Non-pigmented ciliary epithelial cell (primary cell): ENCODE measurements at regions not wholly inside any gene's neighbourhood (a gene's known extent, or its start where the extent isn't known, plus 50 kb on each side); places are given as distances from the start of the nearest gene placed in this dataset.

Experiments
- DNase-seq: peaks from one replicate; pipeline ENCODE4 v3.0.0-alpha.2; 2010; ENCODE audit warnings: low read depth

- no peak for DNase-seq
Measured at GRCh38 chr2:14684516-14684915, 52.0 kb downstream of the LRATD1 start.

- no peak for DNase-seq
Measured at GRCh38 chr2:14690926-14691325, 58.4 kb downstream of the LRATD1 start.

DNA sequence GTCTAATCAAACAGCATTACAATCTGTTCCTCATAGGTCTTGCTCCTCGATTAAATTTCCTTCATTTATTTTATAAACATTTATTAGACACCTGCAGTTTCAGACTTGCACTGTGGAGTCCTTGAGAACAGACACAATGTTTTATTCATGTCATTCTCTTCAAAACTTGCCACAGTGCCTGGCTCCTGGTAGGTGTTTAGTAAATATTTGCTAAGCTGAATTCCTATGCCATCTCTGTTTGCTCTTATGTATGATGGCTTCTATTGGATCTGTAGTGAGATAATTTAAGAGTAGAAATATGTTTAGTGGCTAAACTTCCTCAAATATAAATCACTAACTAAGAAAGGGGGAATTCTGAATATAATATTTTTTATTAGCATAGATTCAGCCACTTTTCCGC lies 61.4 kb downstream of the LRATD1 start:
- no peak for DNase-seq

DNA sequence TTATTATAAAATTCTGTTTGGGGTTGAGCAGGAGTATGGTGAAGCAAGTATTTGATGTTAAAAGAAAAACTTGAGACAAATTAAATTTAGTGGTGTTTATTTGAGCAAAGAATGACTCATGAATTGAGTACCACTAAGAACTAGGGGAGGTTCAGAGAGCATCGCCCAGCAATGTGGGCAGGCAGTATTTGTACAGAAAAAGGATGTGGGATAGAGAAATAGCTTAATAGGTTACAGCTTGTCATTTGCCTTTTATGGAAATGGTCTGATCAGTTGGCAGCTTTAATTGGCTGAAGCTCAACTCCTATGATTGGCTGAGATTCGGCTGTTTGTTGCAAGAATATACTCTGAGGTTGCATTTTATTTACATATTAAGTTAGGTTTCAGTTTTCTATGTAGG lies 68.2 kb downstream of the LRATD1 start:
- DNase-seq, result no peak

GRCh38 chr2:14702258-14702657 lies 69.7 kb downstream of the LRATD1 start:
- no peak for DNase-seq

DNA sequence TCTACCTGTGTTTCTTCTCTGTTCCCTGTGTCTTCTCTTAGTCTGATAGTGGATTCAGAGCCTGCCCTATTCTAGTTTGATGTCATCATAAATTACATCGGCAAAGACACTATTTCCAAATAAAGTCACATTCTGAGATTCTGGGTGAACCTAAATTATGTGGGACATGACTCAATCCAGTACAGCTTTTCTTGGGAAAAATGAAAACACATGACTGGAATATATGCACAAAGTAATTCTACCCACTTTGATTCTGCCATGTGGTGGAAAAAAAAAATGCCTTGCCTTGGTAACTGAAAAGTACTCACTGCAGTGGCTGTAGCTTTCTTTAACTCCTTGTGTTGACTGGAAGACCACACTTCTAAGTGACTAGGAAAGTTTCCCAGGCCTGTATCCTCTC lies 73.7 kb downstream of the LRATD1 start:
- DNase-seq, result no peak

DNA sequence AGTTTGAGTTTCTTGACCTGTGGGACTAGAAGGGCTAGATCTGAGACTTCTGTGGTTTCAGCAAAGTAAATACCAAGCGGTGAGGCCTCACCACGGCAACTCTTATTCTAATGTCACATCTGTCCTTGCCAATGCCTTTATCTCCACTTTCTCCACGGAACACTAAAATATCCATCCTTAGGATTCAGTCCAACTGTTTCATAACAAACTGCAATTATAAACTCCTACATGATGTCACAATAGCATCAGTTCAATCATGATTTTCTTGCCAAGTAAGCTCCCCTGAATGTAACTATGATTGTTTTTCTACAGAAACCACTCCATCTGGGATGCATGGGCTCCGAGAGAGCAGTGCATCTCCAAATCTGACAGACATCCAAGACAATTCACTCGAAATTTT lies 79.6 kb downstream of the LRATD1 start:
- no peak for DNase-seq

DNA sequence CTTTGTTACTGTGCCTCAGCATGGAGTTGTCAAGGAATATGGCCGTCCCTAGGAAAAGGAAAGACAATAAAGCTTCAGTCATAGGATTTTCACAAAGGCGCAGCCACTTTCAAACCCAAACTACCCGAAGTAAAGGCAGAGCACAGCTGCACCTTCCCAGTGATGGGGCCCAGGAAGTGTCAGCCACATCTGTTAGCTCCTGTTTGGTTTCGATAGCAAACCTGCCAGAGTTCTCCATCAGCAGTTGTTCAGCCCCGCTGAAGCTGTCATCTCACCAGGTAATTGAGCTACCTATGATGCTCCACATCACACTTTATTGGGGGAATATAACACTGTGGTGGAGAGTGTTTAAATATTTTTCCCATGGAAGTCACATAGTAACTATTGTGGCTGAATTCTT lies 80.7 kb downstream of the LRATD1 start:
- no peak for DNase-seq

DNA sequence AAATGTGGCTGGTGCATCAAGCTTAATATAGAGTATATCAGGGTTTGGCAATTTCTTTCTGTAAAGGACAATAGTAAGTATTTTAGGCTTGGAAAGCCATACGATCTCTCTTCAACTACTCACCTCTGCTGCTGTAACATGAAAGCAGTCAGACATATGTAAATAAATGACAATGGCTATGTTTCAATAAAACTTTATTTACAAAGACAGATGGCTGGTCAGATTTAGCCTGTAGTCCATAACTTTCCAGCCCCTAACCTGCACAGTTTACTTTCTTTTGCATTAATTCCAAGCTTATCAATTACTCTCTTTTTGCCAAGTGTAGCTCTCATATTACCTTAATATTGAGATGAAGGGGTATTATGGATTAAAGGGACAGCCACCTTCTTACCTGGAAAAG lies 83.1 kb downstream of the LRATD1 start:
- no peak for DNase-seq

DNA sequence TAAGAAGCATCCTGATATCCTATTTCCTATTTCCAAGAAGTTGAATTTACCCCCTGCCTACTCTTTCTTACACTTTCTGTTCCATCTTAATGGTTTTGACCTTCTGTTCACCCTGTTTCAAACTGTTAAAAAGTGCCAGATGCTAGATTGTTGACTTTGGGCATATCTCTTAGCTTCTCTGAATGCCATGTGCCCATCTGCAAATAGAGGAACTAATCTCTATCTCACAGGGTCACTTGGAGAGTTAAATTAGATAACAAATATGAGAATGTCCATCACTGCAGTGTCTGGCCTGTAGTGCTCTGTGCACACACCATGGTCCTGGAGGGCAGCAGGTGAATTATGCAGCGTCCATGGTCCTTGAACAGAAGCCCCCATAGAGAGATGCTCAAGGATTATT lies 83.8 kb downstream of the LRATD1 start:
- no peak for DNase-seq

DNA sequence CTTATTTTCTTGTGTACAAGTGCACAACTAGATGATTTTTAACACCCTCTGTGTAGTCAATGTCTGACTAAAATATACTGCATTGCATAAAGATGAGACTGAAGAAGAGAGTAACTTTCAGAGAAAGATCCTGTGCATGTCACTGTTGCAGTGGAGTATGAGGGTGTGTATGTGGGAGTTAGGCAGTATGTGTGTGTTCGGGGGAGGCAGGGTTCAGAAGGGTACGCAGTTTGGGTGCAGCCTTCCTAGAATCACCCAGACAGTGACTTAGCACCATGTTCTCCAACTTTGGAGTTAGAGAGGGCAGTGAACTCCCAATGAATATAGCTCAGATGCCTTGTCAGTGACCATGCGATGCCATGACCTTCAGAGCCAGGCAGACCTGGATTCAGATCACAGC lies 84.6 kb downstream of the LRATD1 start:
- no peak for DNase-seq

DNA sequence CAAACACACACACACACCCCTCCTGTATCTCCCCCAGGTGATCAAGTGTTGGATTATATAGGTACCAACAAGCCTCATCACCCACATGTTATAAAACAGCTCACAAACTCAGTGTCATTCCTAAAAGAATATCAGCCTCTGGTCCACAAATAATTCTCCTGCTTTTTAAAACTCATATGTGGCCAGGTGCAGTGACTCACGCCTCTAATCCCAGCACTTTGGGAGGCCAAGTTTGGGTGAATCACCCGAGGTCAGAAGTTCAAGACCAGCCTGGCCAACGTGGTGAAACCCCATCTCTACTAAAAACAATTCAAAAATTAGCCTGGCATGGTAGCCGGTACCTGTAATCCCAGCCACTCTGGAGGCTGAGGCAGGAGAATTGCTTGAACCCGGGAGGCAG lies 87.8 kb downstream of the LRATD1 start:
- DNase-seq, result no peak

DNA sequence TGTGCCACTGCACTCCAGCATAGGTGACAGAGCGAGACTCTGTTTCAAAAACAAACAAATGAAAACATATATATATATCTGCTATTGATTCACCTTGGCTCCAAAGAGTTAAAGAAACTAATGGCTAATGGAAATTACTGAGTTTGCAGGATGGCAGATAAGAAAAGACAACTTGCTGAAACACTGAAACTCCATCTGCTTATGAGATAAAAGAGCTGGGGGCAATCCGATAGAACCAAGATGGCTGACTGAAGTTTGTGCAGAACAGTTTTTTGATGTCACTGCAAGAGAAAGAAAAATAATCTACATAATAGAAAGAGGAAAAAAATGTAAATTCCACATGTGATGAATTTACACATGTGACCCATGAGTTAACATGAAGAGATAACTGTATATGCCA lies 88.2 kb downstream of the LRATD1 start:
- no peak for DNase-seq

GRCh38 chr2:14722904-14723570 lies 90.5 kb downstream of the LRATD1 start:
- no peak for DNase-seq

- no peak for DNase-seq
Measured at GRCh38 chr2:14723684-14724083, 91.2 kb downstream of the LRATD1 start.

- no peak for DNase-seq
Measured at GRCh38 chr2:14735696-14736095, 103.2 kb downstream of the LRATD1 start.

- no peak for DNase-seq
Measured at GRCh38 chr2:14737201-14737600, 104.7 kb downstream of the LRATD1 start.

GRCh38 chr2:14743861-14744260 lies 111.3 kb downstream of the LRATD1 start:
- no peak for DNase-seq

GRCh38 chr2:14745288-14746076 lies 113.0 kb downstream of the LRATD1 start:
- no peak for DNase-seq

DNA sequence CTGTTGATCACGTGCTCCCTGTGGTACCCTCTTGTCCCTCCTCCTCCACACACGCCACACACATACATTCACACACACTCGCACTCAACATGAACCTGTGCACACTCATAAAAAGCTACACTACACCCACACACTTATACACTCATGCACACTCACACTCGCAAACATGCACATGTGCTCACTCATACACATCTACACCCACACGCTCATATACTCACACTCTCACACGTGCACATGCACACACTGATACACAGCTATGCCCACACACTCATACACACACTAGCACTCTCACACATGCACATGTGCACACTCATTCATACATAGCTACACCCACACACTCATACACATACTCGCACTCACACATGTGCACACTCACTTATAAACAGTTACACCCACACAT lies 113.6 kb downstream of the LRATD1 start:
- no peak for DNase-seq

DNA sequence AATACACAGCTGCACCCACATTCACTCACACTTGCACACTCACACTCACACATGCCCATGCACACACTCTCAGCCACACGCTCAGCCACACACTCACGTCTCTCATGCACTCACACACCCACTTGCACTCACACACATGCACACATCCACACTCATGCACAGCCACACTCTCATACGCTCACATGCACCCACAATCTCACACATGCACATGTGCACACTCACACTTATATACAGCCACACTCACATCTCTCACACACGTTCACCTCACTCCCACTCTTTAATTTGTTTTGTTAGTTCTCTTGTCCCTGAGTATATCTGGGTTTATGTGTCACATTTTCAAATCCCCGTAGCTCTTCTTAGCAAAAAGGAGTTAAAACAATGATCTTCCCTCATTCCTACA lies 114.9 kb downstream of the LRATD1 start:
- no peak for DNase-seq

DNA sequence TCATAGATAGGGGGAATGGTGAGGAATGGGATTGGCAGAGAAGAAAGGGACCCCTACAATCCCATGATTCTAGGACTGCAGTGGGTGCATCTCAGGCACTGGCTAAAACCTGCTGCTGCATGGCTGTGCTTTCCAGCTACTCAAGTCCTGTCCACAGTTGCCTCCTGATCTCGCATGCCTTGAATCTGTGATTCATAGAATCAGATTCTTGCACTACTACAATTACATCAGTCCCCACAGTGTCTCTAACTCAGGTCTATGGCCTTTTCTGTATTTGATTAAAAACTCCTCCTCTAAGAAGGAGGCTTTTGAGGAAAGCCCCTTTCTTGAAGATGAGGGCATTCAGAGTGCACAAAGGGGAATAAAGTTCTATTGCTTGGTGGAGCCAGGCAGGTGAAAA lies 117.4 kb downstream of the LRATD1 start:
- peak; percentile 13 for DNase-seq

DNA sequence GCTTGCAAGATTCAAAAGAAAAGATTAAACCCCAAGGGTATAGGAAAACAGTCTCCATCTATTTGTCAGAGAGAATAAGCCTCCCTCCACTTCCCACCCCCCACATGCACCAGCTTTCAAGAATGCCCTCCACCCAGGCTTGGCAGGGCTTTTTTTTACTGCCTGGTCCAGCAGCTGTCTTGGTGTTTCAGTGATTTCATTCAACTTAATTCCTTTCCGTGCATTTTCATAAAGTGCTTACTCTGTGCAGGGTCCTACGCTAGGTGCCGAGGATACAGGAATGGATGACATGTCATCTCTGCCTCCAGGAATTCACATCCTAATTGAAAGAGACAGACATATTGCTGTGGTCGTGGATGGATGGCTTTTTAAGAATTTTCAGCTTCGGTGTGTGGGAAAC lies 117.9 kb downstream of the LRATD1 start:
- no peak for DNase-seq

DNA sequence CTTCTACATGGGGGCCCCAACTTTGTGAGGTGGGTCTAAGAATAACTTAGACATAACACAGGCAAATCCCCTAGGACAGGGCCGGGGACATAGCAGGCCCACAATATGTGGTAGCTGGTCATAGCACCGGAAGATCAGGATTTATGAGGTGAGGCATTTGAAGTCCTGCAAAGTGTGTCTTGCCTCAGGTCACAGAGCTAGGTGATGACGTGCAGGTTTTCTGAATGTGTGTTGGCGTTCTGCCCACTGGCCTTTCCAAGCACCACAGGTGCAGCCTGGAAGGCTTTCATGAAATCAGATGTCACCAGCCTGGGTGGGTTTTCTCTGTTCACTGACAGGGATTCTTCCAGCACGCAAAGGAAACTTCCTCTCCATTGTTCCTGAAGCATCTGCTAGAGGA lies 119.1 kb downstream of the LRATD1 start:
- DNase-seq, result no peak
